ENCODE measurements at regions not wholly inside any gene's neighbourhood (a gene's known extent, or its start where the extent isn't known, plus 50 kb on each side); places are given as distances from the start of the nearest gene placed in this dataset.

- no peak overlapping the region for H3K27ac ChIP-seq (ENCODE audit: low read depth, low read length, poor library complexity, severe bottlenecking)
- intact Hi-C loops (cut with micrococcal nuclease; ENCODE audit: unreplicated experiment) = no loop called here
- POLR2A ChIA-PET (ENCODE audit: low non-redundant PET) = no interaction called here
Observed at GRCh38 chr18:44265437-44265836, 415.3 kb upstream of the SETBP1 start.

GRCh38 chr18:44273298-44273697 is 407.4 kb upstream of the SETBP1 start:
- no peak for TF ChIP-seq EZH2 (IDR thresholded peaks at IDR 0.05; ENCODE audit: borderline replicate concordance, low read depth, low read length, poor library complexity, severe bottlenecking)
- no peak for TF ChIP-seq CTCF (conservative IDR thresholded peaks at IDR 0.05; ENCODE audit: low read depth, low read length)
- CTCF ChIA-PET = no interaction called here
- Histone ChIP-seq H3K4me3 (ENCODE audit: low read depth, low read length, poor library complexity, severe bottlenecking) (no peak overlapping the region), H3K4me1 (ENCODE audit: insufficient read depth, low read length, poor library complexity, severe bottlenecking) (no peaks in the 10 kb centered on the region), H3K9me3 (ENCODE audit: low read depth, low read length, poor library complexity, severe bottlenecking) (no peaks in the 10 kb centered on the region), H3K36me3 (ENCODE audit: insufficient read depth, low read length, poor library complexity, severe bottlenecking) (no peaks in the 10 kb centered on the region), H3K27me3 (replicated peaks; ENCODE audit: insufficient read depth, low read depth, low read length, poor library complexity) (no peaks in the 10 kb centered on the region), H3K27ac (ENCODE audit: low read depth, low read length, poor library complexity, severe bottlenecking) (no peak overlapping the region)
- intact Hi-C loops (cut with micrococcal nuclease; ENCODE audit: unreplicated experiment) = no loop called here
- BruUV-seq (replicated peaks) = no TSS peak
- POLR2A ChIA-PET (ENCODE audit: low non-redundant PET) = no interaction called here
- DNase-seq (ENCODE audit: low spot score) = no peak

More at GRCh38 chr18:44265437-44265836, 415.3 kb upstream of the SETBP1 start:
- Histone ChIP-seq H3K27me3 (replicated peaks; ENCODE audit: insufficient read depth, low read depth, low read length, poor library complexity) (no peaks in the 10 kb centered on the region), H3K9me3 (ENCODE audit: low read depth, low read length, poor library complexity, severe bottlenecking) (peaks cover 3% of the 10 kb centered on the region), H3K4me1 (ENCODE audit: insufficient read depth, low read length, poor library complexity, severe bottlenecking) (no peaks in the 10 kb centered on the region), H3K4me3 (ENCODE audit: low read depth, low read length, poor library complexity, severe bottlenecking) (no peak overlapping the region), H3K36me3 (ENCODE audit: insufficient read depth, low read length, poor library complexity, severe bottlenecking) (no peaks in the 10 kb centered on the region)
- BruUV-seq (replicated peaks) = no TSS peak
- TF ChIP-seq CTCF (conservative IDR thresholded peaks at IDR 0.05; ENCODE audit: low read depth, low read length) = no peak
- CTCF ChIA-PET = no interaction called here
- DNase-seq (ENCODE audit: low spot score) = no peak

- intact Hi-C loops (cut with micrococcal nuclease; ENCODE audit: unreplicated experiment) = no loop called here
- Histone ChIP-seq H3K9me3 (ENCODE audit: low read depth, low read length, poor library complexity, severe bottlenecking) (no peaks in the 10 kb centered on the region), H3K4me3 (ENCODE audit: low read depth, low read length, poor library complexity, severe bottlenecking) (no peak overlapping the region), H3K36me3 (ENCODE audit: insufficient read depth, low read length, poor library complexity, severe bottlenecking) (no peaks in the 10 kb centered on the region), H3K27me3 (replicated peaks; ENCODE audit: insufficient read depth, low read depth, low read length, poor library complexity) (no peaks in the 10 kb centered on the region), H3K27ac (ENCODE audit: low read depth, low read length, poor library complexity, severe bottlenecking) (no peak overlapping the region), H3K4me1 (ENCODE audit: insufficient read depth, low read length, poor library complexity, severe bottlenecking) (no peaks in the 10 kb centered on the region)
- TF ChIP-seq EZH2 (IDR thresholded peaks at IDR 0.05; ENCODE audit: borderline replicate concordance, low read depth, low read length, poor library complexity, severe bottlenecking) (no peak), CTCF (conservative IDR thresholded peaks at IDR 0.05; ENCODE audit: low read depth, low read length) (no peak)
- CTCF ChIA-PET = no interaction called here
- DNase-seq (ENCODE audit: low spot score) = peak; percentile 6
- no TSS peak for BruUV-seq (replicated peaks)
- POLR2A ChIA-PET (ENCODE audit: low non-redundant PET) = no interaction called here
Observed at GRCh38 chr18:44280479-44280878, 400.2 kb upstream of the SETBP1 start.

Measured in A673 (cell line).